OCI-M2 (cell line): ENCODE measurements at regions not wholly inside any gene's neighbourhood (a gene's known extent, or its start where the extent isn't known, plus 50 kb on each side); places are given as distances from the start of the nearest gene placed in this dataset.
"Not testable (repeated sequence)": the region's sequence is repeated elsewhere in the genome, so short reads cannot be mapped to it uniquely, and the experiment has no call there.

Source experiments
- DNase-seq: peaks from one replicate; lab custom pipeline; 2025; ENCODE audit not compliant: unreplicated experiment; lab: John Stamatoyannopoulos, UW

- no peak for DNase-seq
These were observed 132.8 kb upstream of the FUNDC1 start for GRCh38 chrX:44675362-44676024.

- no peak for DNase-seq
These were observed 132.2 kb upstream of the FUNDC1 start for GRCh38 chrX:44674906-44675305.

DNA sequence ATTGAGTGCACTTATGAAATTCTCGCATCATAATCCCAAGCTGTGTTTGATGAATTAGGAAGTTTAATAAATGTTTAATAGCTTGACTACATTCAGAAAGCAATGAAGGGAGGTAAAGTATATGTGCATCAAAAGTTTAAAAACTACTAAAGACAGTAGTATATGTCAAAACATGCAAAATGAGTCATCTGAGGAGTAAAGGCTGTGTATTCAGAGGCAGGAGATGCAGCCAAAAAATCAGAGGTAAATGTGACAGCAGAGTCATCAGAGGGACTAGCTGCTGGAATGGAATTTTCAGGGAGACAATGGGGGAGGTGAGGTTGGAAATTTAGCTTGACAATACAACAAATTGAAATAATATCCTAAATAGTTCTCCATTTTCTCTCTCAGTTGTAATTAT, 127.0 kb upstream of the FUNDC1 start:
- DNase-seq: no peak

GRCh38 chrX:44667771-44668170, 125.1 kb upstream of the FUNDC1 start:
- DNase-seq: no peak

GRCh38 chrX:44657718-44658246, 115.1 kb upstream of the FUNDC1 start:
- not testable (repeated sequence) for DNase-seq

DNA sequence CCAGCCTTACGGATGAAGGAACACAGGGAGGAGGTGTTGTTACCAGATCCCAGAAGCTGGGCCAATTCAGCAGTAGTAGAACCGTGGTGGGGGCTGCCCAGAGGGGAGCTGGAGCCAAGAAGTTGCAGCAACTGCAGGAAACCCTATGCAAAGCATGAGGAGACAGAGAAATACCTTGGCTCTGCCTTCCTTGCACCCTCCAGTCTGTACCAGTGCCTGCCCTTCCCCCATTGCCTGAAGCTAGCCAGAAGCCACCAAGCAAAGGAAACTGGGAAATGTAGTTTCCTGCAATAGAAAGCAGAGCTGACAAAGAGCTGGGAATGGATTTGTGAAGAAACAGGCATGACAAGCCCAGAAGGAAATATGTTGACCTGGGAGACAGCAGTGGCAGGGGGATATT, 108.7 kb upstream of the FUNDC1 start:
- no peak for DNase-seq

- DNase-seq: no peak
These were observed 101.1 kb upstream of the FUNDC1 start for GRCh38 chrX:44643723-44644122.

DNA sequence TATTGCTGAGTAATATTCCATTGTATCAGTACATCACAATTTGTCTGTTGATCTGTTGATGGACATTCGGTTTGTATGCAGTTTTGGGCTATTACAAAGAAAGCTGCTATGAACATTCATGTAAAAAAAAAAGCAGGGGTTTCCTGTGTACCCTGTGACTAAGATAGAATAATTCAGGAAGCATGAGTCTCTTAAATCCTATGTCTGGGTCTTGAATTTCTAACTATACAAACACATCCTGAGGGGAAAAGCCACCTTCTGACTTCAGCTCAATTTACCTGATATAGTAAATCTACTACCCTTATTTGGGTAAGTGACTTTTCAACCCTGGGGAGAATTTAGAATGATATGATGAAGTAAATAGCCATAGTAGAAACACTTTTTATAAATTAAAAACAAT, 94.6 kb upstream of the FUNDC1 start:
- DNase-seq: no peak

- DNase-seq: no peak
These were observed 78.4 kb upstream of the FUNDC1 start for GRCh38 chrX:44621078-44621477.

DNA sequence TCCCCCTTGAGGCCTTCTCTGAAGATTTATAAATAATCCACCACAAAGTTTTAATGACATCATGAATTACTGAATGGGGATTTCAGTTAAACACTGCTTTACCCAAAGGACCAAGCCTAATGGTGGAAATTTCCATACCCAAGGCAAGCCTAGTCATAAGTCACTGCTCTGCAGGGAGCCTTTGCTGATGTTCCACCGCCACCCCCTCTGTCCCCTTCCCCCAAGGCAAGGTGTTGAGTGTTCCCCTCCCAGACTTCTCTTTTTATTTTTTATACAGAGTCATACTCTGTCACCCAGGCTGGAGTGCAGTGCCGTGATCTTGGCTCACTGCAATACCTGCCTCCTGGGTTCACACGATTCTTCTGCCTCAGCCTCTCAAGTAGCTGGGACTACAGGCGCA, 76.4 kb upstream of the FUNDC1 start:
- DNase-seq: no peak

GRCh38 chrX:44596277-44596676, 53.6 kb upstream of the FUNDC1 start:
- DNase-seq: no peak
